Amniotic epithelial cell (primary cell): ENCODE measurements at regions not wholly inside any gene's neighbourhood (a gene's known extent, or its start where the extent isn't known, plus 50 kb on each side); places are given as distances from the start of the nearest gene placed in this dataset.
"Not testable (repeated sequence)": the region's sequence is repeated elsewhere in the genome, so short reads cannot be mapped to it uniquely, and the experiment has no call there.

Source experiments
- DNase-seq: peaks from one replicate; pipeline ENCODE4 v3.0.0-alpha.2; 2010; ENCODE audit warnings: low read depth

GRCh38 chr9:64016845-64017406 lies 1268.1 kb downstream of the FOXD4L5 start:
- peak; percentile 30 for DNase-seq

GRCh38 chr9:64016246-64016645 lies 1268.8 kb downstream of the FOXD4L5 start:
- not testable (repeated sequence) for DNase-seq

- DNase-seq, result no peak
These were observed 1269.9 kb downstream of the FOXD4L5 start for GRCh38 chr9:64015136-64015535.

GRCh38 chr9:64014386-64015091 lies 1270.5 kb downstream of the FOXD4L5 start:
- not testable (repeated sequence) for DNase-seq

GRCh38 chr9:64013122-64013521 lies 1271.9 kb downstream of the FOXD4L5 start:
- not testable (repeated sequence) for DNase-seq

DNA sequence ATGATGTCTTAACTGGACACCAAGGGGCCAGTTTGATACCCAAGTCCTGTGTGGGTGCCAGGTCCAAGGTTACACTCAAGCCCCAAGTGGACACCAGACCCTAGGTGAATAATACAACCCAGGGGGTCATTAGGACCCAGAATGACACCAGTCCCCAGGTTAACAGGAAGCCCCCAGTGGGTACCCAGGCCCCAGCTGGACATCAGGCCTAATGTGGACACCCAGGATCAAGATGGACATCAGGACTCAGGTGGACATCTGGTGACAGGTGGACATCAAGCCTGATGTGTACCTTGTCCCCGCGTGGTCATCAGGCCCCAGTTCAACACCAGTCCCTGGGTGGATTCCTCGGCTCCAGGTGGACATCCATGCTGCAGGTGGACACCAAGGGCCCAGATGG lies 1273.0 kb downstream of the FOXD4L5 start:
- not testable (repeated sequence) for DNase-seq

DNA sequence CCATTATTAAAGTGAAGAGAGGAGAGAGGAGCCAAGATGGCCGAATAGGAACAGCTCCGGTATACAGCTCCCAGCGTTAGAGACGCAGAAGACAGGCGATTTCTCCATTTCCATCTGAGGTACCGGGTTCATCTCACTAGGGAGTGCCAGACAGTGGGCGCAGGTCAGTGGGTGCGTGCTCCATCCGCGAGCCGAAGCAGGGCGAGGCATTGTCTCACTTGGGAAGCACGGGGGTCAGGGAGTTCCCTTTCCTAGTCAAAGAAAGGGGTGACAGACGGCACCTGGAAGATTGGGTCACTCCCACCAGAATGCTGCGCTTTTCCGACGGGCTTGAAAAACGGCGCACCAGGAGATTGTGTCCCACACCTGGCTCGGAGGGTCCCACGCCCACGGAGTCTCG lies 1305.3 kb downstream of the FOXD4L5 start:
- not testable (repeated sequence) for DNase-seq
